Activated T-cell treated with anti-CD3 and anti-CD28 coated beads, Interleukin-2, amount 50 U/mL, for 48 hours (primary cell): ENCODE measurements at regions not wholly inside any gene's neighbourhood (a gene's known extent, or its start where the extent isn't known, plus 50 kb on each side); places are given as distances from the start of the nearest gene placed in this dataset.

Experiments used
- DNase-seq, 2 experiments: peaks; one replicate each; pipeline ENCODE4 v3.0.0-alpha.2; 2020

DNA sequence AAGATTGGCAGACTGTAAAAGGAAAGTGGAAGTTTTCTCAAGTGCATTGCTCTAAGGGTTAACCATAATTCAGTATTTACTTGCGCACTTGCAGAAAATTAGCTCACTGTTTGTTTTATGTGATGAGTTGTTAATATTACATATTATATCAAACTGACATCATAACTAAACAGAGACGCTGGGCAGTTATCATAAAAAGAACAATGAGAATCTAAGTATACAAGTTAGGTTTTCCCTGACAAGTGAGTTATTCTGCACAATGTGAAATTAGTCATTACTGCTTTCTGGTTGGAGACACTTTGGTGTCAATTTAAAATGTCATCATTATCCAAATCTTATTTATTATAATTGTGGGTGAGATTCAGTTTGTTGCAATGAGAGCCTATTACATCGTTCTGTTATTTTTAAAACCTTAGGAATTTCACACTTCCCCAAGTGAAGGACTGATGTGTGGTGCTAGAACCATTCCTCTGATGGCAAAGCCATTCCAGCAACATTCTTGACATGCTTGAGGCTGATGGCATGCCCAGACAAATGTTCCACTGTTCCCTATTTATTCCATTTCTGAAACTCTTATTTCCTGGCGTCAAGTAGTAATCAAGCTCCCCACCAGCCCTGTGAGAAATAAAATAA, 90.1 kb upstream of the FLRT2 start:
- DNase-seq = no peak

- DNase-seq = no peak
These were observed 87.9 kb upstream of the FLRT2 start for GRCh38 chr14:85441909-85442643.

DNA sequence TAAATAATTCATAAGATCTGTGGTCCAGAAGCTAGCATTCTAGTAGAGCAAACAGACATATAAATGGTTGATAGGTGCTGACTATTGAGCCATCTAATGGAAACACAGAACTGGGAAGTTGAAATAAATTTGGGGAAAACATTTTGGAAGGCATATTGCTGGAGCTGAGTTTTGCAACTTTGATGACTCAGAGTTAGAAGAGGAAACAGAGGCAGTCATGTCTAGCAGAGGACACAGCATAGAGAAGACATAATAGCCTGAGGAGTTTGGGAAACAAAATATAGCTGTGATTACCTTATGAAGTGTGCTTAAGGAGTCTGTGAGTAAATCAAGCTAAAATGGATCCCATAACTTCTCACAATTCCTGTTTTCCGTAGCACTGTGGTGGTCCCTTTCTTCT, 86.9 kb upstream of the FLRT2 start:
- no peak for DNase-seq

DNA sequence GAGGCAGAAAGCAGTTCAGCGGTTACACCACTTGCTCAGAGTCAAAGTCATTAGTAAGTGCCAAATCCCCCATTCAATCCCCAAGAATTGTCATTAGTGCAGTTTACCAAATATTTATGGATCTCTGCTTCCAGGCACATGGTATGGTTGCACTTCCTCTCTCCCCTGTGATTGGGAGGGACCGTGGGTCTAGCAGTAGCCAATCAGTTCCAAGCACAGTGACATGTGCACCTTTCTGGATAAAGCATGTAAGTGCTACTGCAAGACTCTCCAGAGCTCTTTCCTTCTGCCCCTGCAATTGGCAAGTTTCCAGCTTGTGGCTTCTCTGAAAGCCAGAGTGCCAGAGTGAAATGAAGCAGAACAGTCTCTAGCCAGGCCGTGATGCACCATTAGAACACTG, 85.3 kb upstream of the FLRT2 start:
- DNase-seq = no peak

DNA sequence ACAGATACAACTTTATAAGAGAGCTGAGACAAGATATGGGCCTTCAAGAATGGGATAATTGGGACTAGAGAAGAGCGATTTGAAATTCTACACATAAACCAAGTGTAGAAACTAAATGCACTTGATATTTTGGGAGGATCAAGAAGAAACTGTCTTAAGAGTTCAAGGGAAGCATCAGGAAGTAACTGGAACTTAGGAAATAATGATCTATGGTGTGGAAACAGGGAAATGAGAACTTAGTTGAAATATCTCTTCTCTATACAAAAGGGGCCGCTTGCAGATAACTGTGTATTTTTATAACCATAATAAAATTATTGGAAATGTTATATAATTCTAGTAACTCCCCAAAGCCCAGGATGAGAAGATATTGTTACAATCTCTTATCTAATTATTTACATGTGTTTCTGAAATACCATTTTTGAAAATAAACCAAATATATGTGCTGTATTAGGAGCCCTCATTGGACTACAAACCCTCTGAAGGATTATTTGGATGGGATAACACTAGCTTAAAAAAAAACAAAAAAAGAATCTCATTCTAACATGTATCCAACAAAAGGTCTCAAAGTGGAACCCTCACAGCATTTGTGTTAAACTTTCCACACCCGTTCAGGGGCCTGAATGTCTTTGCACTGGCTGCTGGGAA, 84.7 kb upstream of the FLRT2 start:
- no peak for DNase-seq

DNA sequence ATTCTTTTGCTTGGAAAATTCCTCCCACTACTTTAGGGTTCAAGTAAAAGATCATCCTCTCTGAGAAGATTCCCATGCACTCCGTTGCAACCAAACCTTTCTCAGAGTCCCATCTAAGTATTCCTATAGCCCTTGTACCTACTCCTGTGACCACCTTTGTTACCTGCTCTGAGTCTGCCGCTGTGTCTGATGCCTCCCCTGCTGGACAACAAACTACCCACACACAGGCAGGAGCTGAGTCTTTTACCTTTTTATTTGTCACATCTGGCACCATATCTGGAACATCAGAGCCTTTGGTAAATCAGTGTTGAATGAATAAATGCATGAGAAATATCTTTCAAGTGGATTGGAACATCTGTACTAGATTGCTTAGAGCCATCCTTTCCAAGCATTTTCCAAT, 82.1 kb upstream of the FLRT2 start:
- DNase-seq = no peak

DNA sequence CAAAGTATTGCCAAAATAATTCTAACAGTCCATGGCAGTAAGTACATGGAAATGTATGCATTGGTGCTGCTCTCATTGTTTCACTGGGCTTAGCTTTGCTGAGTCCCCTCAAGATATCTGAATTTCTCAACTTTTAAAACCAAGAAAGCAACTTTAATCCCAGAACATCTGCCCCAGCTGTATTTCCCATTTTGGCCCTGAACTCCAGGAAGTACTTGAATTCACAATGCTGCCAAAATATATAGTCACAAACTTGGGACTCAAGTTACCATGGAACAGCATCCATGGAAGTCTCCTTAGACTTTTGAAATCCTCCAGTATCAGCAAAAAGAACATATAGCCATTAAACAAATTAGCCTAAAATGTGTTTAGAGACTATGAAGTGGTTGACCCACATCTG, 78.5 kb upstream of the FLRT2 start:
- no peak for DNase-seq

DNA sequence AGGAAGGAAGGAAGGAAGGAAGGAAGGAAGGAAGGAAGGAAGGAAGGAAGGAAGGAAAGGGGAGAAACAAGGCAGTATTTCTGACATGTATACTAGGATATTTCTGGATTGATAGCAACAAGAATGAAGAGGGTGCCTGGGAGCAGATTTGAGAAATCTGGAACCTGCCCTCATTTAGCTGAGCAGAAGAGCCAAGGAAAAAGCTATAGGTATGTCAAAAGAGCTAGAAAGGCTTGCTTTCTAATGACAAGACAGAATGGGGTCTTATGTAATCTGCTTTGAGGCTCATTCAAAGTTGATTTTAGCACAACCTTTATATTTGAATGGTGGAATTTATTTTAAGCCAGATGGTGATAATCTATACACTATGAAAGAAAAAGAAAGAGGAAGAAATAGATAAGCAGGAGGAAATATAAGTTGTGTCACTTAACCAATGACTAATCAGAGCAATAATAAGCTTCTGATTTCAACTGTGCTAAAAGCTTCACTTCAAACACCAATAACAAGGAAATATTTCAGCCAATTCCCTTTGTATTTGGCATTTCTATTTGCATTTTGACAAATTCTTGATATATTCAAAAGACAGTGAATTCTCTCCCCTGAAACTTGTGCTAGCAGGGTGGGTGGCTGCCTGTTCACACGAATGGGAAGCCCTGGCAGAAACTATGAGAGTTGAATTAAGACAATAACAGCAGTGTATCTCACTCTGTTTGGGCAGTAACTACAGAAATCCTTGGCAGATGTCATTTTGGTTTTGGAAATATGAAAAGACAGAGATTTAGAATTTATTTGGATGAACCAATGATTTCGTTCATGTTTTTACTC, 76.3 kb upstream of the FLRT2 start:
- no peak for DNase-seq

DNA sequence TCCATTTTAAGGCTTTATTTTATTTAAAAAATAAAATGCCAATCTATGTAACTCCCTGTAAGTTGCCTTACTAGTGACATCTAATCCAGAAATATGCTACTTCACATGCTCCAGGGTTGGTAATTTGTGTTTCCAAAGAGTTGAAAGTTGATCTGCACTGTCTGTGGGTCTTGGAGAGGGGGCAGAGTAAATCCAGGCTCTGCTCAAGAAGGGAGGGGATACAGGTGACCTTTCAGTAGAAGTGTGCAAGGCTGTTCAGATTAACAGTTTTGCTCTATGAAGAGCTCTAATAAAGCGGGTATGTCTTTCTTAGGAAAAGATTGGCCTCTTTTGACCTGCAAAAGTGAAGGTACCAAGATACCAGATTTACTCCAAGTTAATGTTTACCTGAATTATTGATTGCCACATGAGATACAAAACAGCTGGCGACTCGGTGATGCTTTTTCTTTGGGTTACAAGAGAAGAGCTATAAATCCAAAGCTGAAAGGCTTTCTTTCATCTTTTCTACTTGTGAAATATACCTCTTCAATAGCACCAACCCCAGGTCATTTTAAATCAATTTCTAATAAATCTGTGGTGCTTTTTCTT, 75.6 kb upstream of the FLRT2 start:
- no peak for DNase-seq

DNA sequence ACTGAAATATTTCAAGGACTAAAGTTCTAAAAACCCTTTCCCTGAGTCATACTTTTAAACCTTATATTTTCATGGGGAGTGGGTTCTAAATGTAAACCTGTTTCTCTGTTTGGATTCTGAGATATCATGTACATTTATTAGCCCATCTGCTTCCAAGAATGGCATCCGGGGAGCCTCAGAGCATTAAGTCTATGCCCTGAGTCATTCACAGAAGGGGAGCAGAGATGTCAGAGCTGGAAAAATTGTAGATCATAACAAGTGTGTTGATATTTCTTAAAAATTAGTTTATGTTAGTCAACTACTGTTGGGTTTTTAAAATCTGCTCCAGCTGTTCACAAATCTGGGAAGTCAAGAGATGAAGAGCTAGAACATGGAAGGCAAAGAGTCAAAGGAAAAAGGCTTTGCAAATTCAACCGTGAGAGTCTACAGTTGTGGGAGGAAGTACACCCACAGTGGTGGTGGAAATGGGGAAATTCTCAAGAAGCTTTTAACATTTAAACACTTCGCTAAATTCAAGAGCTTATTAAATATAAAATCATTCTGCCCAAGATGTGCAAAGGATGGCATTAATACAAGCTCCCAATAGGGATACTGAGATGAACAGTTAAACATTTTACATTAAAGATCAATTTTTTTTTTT, 70.5 kb upstream of the FLRT2 start:
- DNase-seq = no peak

- no peak for DNase-seq
These were observed 68.4 kb upstream of the FLRT2 start for GRCh38 chr14:85461432-85462133.

DNA sequence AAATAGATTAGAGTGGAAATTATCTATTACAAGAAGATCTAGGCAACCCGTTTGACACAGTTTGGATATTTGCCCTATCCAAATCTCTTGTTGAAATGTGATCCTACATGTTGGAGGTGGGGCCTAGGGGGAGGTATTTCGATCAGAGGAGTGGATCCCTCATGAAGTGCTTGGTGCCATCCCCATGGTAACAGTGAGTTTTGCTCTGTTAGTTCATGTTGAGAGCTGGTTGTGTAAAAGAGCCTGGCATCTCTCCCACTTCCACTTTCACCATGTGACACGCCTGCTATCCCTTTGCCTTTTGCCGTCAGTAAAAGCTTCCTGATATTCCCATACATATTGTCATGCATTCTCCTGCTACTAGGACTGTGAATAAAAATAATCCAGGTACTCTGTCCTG, 66.4 kb upstream of the FLRT2 start:
- no peak for DNase-seq

- DNase-seq = no peak
These were observed 65.6 kb upstream of the FLRT2 start for GRCh38 chr14:85464135-85464895.

- DNase-seq = no peak
These were observed 63.3 kb upstream of the FLRT2 start for GRCh38 chr14:85466678-85467077.

- no peak for DNase-seq
These were observed 61.1 kb upstream of the FLRT2 start for GRCh38 chr14:85468816-85469215.

DNA sequence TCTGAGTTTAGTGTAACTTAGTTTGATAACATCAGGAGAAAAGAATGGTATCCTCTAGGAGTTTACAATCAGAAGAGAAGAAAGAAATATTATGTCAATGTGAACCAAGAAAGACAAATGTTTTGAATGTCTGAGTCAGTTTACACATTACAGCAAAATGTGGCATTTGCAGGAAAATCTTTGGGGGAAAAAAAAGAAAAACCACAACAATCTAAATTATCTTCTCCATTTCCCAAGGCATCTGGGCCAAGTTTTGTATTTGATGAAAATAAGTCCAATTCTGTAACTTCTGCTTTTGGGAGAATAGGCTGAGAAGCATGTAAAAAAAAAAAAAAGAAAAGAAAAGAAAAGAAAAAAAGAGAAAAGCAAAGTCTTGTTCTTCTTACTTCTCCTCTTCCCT, 58.8 kb upstream of the FLRT2 start:
- no peak for DNase-seq

- no peak for DNase-seq
These were observed 58.2 kb upstream of the FLRT2 start for GRCh38 chr14:85471744-85472143.

GRCh38 chr14:85474431-85474830, 55.5 kb upstream of the FLRT2 start:
- DNase-seq = no peak

DNA sequence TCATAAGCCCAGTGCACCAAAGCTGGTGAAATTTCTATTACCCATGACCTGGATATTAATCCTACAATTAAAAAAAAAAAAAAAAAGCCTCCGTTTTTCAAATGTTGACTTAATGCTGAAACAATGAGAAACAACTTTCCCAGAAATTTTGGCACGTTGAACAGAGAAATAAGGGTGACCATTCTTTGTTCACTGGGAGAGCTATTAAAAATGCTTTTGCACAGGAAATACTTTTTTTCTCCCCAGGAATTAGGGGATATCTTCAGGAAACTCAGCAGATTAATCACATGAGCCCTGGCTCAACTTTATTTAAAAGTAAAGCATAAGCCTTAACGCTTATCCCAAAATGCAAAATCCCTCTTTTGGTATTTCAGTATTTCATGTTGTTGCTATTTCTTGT, 54.8 kb upstream of the FLRT2 start:
- no peak for DNase-seq

DNA sequence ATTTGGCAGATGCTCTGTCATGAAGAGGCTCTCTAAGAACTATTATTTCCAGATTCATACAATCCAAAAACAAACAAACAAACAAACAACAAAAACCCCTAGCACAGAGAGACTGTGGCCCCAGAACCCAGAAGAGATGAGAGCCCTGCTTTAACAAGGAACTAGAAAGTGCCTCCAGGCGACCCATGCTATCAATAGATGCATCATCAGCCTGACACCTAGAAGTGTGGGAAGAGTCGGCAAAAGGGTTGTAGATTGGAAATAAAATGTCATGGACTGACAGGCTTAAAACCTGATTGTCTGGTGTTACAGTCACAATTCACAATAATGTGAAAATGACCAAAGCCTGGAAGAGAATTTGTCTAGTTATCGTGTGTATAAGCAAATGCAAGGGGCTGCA, 50.6 kb upstream of the FLRT2 start:
- no peak for DNase-seq

GRCh38 chr14:85479771-85480170, 50.2 kb upstream of the FLRT2 start:
- DNase-seq = no peak
